K562 (cell line): ENCODE measurements at regions not wholly inside any gene's neighbourhood (a gene's known extent, or its start where the extent isn't known, plus 50 kb on each side); places are given as distances from the start of the nearest gene placed in this dataset.

ENCODE experiments used
- ATAC-seq: fragments of 200-7000 bp; cut with Tn5 transposase; 3 replicates; pipeline ENCODE4 v1.9.1; 2020; ENCODE audit warnings: moderate library complexity
- BruUV-seq: library from RNA; stranded (reverse); fragments of 400-500 nt; replicated peaks from 2 replicates; lab custom pipeline; 2021; lab: Mats Ljungman, UMichigan
- CTCF ChIA-PET: fragments of 300-600 bp; formaldehyde crosslinking; extraction: SDS; loops from one replicate; lab custom pipeline; 2021; ENCODE audit warnings: low intra/inter-chr PET ratio; lab: Yijun Ruan, JAX
- POLR2A ChIA-PET: fragments of 300-600, 350-650 bp; sonication (Branson Sonifier 250); formaldehyde crosslinking; extraction: SDS; loops from one replicate; lab custom pipeline; 2021; ENCODE audit warnings: antibody characterized with exemption, inconsistent platforms; lab: Yijun Ruan, JAX
- DNase-seq, 4 experiments: peaks; one replicate each; pipeline versions ENCODE4 v3.0.0 to v3.0.0-alpha.2; 2011 to 2018; ENCODE audit warnings: low spot score in 3 of 4, mixed read lengths in 3 of 4; ENCODE audit errors: extremely low read depth in 1 of 4
- FAIRE-seq: peaks from 2 replicates; lab custom pipeline; 2011; peaks lifted over from hg19 to GRCh38; lab: Jason Lieb, UNC
- H2AFZ ChIP-seq: 2 replicates; pipeline ENCODE4 v1.6.0; 2011; ENCODE audit warnings: low read depth, low read length, control low read depth, inconsistent platforms
- H3K27ac ChIP-seq: fragments of 200-600 bp; 3 replicates; pipeline ENCODE4 v1.8.0; 2011; ENCODE audit warnings: low read depth, mild to moderate bottlenecking, control low read depth, inconsistent platforms, low read length, moderate library complexity, mixed read lengths; ENCODE audit errors: extremely low read depth
- H3K27me3 ChIP-seq, 2 experiments: fragments of 300-600 bp in 1 of 2; 2 replicates in 1 of 2; 3 replicates in 1 of 2; pipeline versions ENCODE4 v1.6.0 to v1.8.0; 2011; ENCODE audit warnings: inconsistent platforms in 2 of 2, low read length in 2 of 2, mild to moderate bottlenecking in 1 of 2, mixed read lengths in 1 of 2, moderate library complexity in 1 of 2; ENCODE audit not compliant: control insufficient read depth in 2 of 2, insufficient read depth in 2 of 2
- H3K36me3 ChIP-seq: fragments of 300-600 bp; 3 replicates; pipeline ENCODE4 v1.8.0; 2011; ENCODE audit warnings: mild to moderate bottlenecking, low read length, inconsistent platforms; ENCODE audit not compliant: control insufficient read depth, insufficient read depth
- H3K4me1 ChIP-seq, 2 experiments: fragments of 200-600 bp in 1 of 2; replicated peaks in 1 of 2; 2 replicates in 1 of 2; 3 replicates in 1 of 2; pipeline versions ENCODE4 v1.5.1 to v1.8.0; 2011; ENCODE audit warnings: inconsistent platforms in 2 of 2, low read length in 2 of 2, mild to moderate bottlenecking in 1 of 2, mixed read lengths in 1 of 2, moderate library complexity in 1 of 2; ENCODE audit not compliant: control insufficient read depth in 2 of 2, insufficient read depth in 2 of 2
- H3K4me2 ChIP-seq: 2 replicates; pipeline ENCODE4 v1.6.1; 2011; ENCODE audit warnings: low read length, control low read depth, inconsistent platforms, mixed read lengths; ENCODE audit not compliant: insufficient read depth
- H3K4me3 ChIP-seq: fragments of 200-600 bp; sonication (generic), shearing (Covaris generic); 2 replicates; pipeline ENCODE4 v1.5.1; 2016; ENCODE audit warnings: control low read depth, inconsistent platforms
- H3K79me2 ChIP-seq: fragments of 200-600 bp; 3 replicates; pipeline ENCODE4 v1.8.0; 2011; ENCODE audit warnings: low read length, inconsistent platforms; ENCODE audit not compliant: control insufficient read depth, insufficient read depth
- H3K9ac ChIP-seq, 2 experiments: 2 replicates each; pipeline versions ENCODE4 v1.6.0 to v1.6.1; 2011; ENCODE audit warnings: low read depth in 2 of 2, low read length in 2 of 2, control low read depth in 1 of 2, inconsistent platforms in 1 of 2, mild to moderate bottlenecking in 1 of 2, mixed read lengths in 1 of 2; ENCODE audit not compliant: insufficient read depth in 1 of 2
- H3K9me1 ChIP-seq: one replicate; pipeline ENCODE4 v1.6.0; 2011; ENCODE audit warnings: inconsistent platforms, mild to moderate bottlenecking, low read length, moderate library complexity; ENCODE audit not compliant: control insufficient read depth, insufficient read depth
- H3K9me3 ChIP-seq: replicated peaks from 2 replicates; pipeline ENCODE4 v1.5.1; 2011; ENCODE audit warnings: low read depth, low read length, inconsistent platforms; ENCODE audit not compliant: control insufficient read depth, insufficient read depth
- H4K20me1 ChIP-seq: replicated peaks from 2 replicates; pipeline ENCODE4 v1.6.1; 2011; ENCODE audit warnings: low read length, inconsistent platforms, mixed read lengths; ENCODE audit not compliant: control insufficient read depth, insufficient read depth
- ATF7 ChIP-seq: fragments of 450-650 bp; IDR thresholded peaks from 2 replicates; pipeline ENCODE4 v1.7.1; 2014; ENCODE audit warnings: mild to moderate bottlenecking, moderate library complexity
- CAMTA2 ChIP-seq: fragments of 250-450 bp; sonication (Bioruptor Pico); conservative IDR thresholded peaks from 2 replicates; pipeline ENCODE4 v1.5.1; 2022
- CHCHD3 ChIP-seq: fragments of 250-450 bp; sonication (Bioruptor Pico); IDR thresholded peaks from 2 replicates; pipeline ENCODE4 v2.1.2; 2022; ENCODE audit warnings: mild to moderate bottlenecking
- GMEB1 ChIP-seq: fragments of 250-450 bp; sonication (Bioruptor Pico); IDR thresholded peaks from 2 replicates; pipeline ENCODE4 v1.4.0; 2020; ENCODE audit warnings: mild to moderate bottlenecking
- HDGF ChIP-seq: fragments of 450-650 bp; IDR thresholded peaks from 2 replicates; pipeline ENCODE4 v1.6.1; 2016
- HMGN3 ChIP-seq: IDR thresholded peaks from 2 replicates; pipeline ENCODE4 v1.6.1; 2011; ENCODE audit warnings: borderline replicate concordance, low read depth, mild to moderate bottlenecking, mixed read lengths, low read length; ENCODE audit not compliant: insufficient read length; ENCODE audit errors: extremely low read depth
- MBD2 ChIP-seq: sonication (generic); IDR thresholded peaks from 2 replicates; pipeline ENCODE4 v1.6.1; 2016; ENCODE audit warnings: low read depth, borderline replicate concordance
- OTX1 ChIP-seq: fragments of 450-650 bp; formaldehyde crosslinking; IDR thresholded peaks from 2 replicates; pipeline ENCODE4 v1.4.0; 2022; ENCODE audit warnings: mild to moderate bottlenecking
- TFAM ChIP-seq: fragments of 250-450 bp; sonication (Bioruptor Pico); conservative IDR thresholded peaks from 2 replicates; pipeline ENCODE4 v1.5.0; 2021; ENCODE audit warnings: mild to moderate bottlenecking, moderate library complexity
- ZNF175 ChIP-seq: fragments of 200-800 bp; sonication (Bioruptor generic); IDR thresholded peaks from 2 replicates; pipeline ENCODE4 v1.6.1; 2016; ENCODE audit warnings: low read depth, mild to moderate bottlenecking, missing genetic modification characterization, missing compliant biosample characterization
- WGBS: fragments of 100-300 bp; shearing (Covaris generic); methylation state at CpG from one replicate; pipeline ENCODE4 v1.1.6; 2016; ENCODE audit warnings: low coverage, mixed read lengths; ENCODE audit not compliant: insufficient coverage; ENCODE audit errors: missing lambda C conversion rate; 5-methylcytosine and 5-hydroxymethylcytosine counted together
- in situ Hi-C: fragments of 300-500 bp; cut with MboI; formaldehyde crosslinking; loops from 4 replicates; pipeline ENCODE4 v1.15.0; 2018; ENCODE audit warnings: inconsistent platforms, mixed read lengths
- intact Hi-C: fragments of 100-400 bp; cut with micrococcal nuclease; formaldehyde crosslinking; loops from 2 replicates; pipeline ENCODE4 v1.14.2; 2022

GRCh38 chr1:2863648-2863963, 62.1 kb upstream of the TTC34 start:
- FAIRE-seq (no peak), ATAC-seq (no peak), DNase-seq (no peak)
- Histone ChIP-seq H3K9ac (no peak overlapping the region), H3K27ac (no peak overlapping the region), H3K9me1 (no peaks in the 10 kb centered on the region), H4K20me1 (no peaks in the 10 kb centered on the region), H3K4me2 (no peak overlapping the region), H2AFZ (no peak overlapping the region), H3K79me2 (no peaks in the 10 kb centered on the region), H3K27me3 (peaks cover 0 to 16% of the 10 kb centered on the region in 2 experiments; a peak in 2 of 5 replicates), H3K4me3 (no peak overlapping the region), H3K36me3 (no peaks in the 10 kb centered on the region), H3K4me1 (no peaks in the 10 kb centered on the region), H3K9me3 (no peaks in the 10 kb centered on the region)
- no TSS peak for BruUV-seq
- TF ChIP-seq TFAM (CRISPR knock-in tag) (no peak), OTX1 (CRISPR knock-in tag) (no peak), ATF7 (no peak), CHCHD3 (CRISPR knock-in tag) (no peak), HDGF (no peak), MBD2 (no peak), GMEB1 (CRISPR knock-in tag) (no peak), CAMTA2 (CRISPR knock-in tag) (no peak), HMGN3 (no peak), ZNF175 (no peak)
- POLR2A ChIA-PET = interaction anchor here (0.9 kb wide), 1 partner anchor 37 kb away, joined by 3 read pairs; no protein-coding TSS in a partner anchor
- intact Hi-C loops = no loop called here
- 0% methylated on average over 12 of the region's 12 CpGs for WGBS
- in situ Hi-C loops = no loop called here
- CTCF ChIA-PET = no interaction called here
